ENCODE measurements at regions not wholly inside any gene's neighbourhood (a gene's known extent, or its start where the extent isn't known, plus 50 kb on each side); places are given as distances from the start of the nearest gene placed in this dataset.

- Histone ChIP-seq H3K4me1 (no peaks in the 10 kb centered on the region), H3K27me3 (no peaks in the 10 kb centered on the region), H3K9me3 (no peaks in the 10 kb centered on the region), H3K27ac (no peak overlapping the region), H3K36me3 (no peaks in the 10 kb centered on the region), H3K4me3 (no peak overlapping the region)
- TF ChIP-seq, protein P1, sequence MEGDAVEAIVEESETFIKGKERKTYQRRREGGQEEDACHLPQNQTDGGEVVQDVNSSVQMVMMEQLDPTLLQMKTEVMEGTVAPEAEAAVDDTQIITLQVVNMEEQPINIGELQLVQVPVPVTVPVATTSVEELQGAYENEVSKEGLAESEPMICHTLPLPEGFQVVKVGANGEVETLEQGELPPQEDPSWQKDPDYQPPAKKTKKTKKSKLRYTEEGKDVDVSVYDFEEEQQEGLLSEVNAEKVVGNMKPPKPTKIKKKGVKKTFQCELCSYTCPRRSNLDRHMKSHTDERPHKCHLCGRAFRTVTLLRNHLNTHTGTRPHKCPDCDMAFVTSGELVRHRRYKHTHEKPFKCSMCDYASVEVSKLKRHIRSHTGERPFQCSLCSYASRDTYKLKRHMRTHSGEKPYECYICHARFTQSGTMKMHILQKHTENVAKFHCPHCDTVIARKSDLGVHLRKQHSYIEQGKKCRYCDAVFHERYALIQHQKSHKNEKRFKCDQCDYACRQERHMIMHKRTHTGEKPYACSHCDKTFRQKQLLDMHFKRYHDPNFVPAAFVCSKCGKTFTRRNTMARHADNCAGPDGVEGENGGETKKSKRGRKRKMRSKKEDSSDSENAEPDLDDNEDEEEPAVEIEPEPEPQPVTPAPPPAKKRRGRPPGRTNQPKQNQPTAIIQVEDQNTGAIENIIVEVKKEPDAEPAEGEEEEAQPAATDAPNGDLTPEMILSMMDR (IDR thresholded peaks at IDR 0.05): no peak
- ATAC-seq (no peak), DNase-seq (no peak)
- intact Hi-C loops (cut with DNase I): no loop called here
Observed at GRCh38 chr1:208465786-208466590, 221.8 kb upstream of the PLXNA2 start.

GRCh38 chr1:208467151-208467780 is 223.1 kb upstream of the PLXNA2 start:
- H3K4me1 ChIP-seq: no peaks in the 10 kb centered on the region
- no peak for ATAC-seq
- no peaks in the 10 kb centered on the region for H3K36me3 ChIP-seq
- intact Hi-C loops (cut with DNase I): no loop called here
- no peak overlapping the region for H3K27ac ChIP-seq
- H3K9me3 ChIP-seq: no peaks in the 10 kb centered on the region
- TF ChIP-seq, protein P1 (IDR thresholded peaks at IDR 0.05): no peak
- H3K27me3 ChIP-seq: no peaks in the 10 kb centered on the region
- no peak for DNase-seq
- no peak overlapping the region for H3K4me3 ChIP-seq

GRCh38 chr1:208475449-208475848 is 231.3 kb upstream of the PLXNA2 start:
- intact Hi-C loops (cut with DNase I): no loop called here
- Histone ChIP-seq H3K27ac (no peak overlapping the region), H3K9me3 (no peaks in the 10 kb centered on the region), H3K4me1 (peaks cover 0 to 7% of the 10 kb centered on the region in 2 donors), H3K4me3 (no peak overlapping the region), H3K27me3 (no peaks in the 10 kb centered on the region), H3K36me3 (no peaks in the 10 kb centered on the region)
- DNase-seq: peak in 2 of 4 donors; percentile 0 to 15
- TF ChIP-seq, protein P1 (IDR thresholded peaks at IDR 0.05): no peak
- peak; percentile 43 for ATAC-seq

- TF ChIP-seq, protein P1 (IDR thresholded peaks at IDR 0.05): no peak
- no peak overlapping the region for H3K4me3 ChIP-seq
- no peak overlapping the region for H3K27ac ChIP-seq
- no peaks in the 10 kb centered on the region for H3K27me3 ChIP-seq
- intact Hi-C loops (cut with DNase I): no loop called here
- peaks cover 0 to 7% of the 10 kb centered on the region in 2 donors for H3K4me1 ChIP-seq
- H3K36me3 ChIP-seq: no peaks in the 10 kb centered on the region
- no peaks in the 10 kb centered on the region for H3K9me3 ChIP-seq
- ATAC-seq (peak; percentile 84), DNase-seq (peak in 2 of 4 donors; percentile 77 to 87)
Observed at GRCh38 chr1:208475951-208476845, 232.0 kb upstream of the PLXNA2 start.

DNA sequence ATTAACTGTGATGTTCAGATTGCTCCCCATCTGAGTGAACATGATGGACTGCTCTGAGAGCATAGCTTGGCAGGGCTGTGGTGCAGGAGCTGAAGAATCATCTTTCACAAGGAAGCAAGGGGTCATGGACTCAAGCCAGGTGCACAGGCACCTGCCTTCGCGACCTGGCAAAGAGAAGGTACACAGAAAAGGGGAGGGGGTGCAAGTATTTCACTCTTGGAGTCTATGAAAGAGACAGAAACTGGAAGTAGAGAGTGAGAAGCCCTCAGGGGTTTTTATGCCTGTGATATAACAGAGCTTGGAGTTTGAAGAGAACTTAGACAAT is 232.6 kb upstream of the PLXNA2 start:
- ATAC-seq: no peak

More for the DNA sequence above, 232.6 kb upstream of the PLXNA2 start:
- Histone ChIP-seq H3K27ac (no peak overlapping the region), H3K4me1 (peaks cover 0 to 7% of the 10 kb centered on the region in 2 donors), H3K9me3 (no peaks in the 10 kb centered on the region), H3K36me3 (no peaks in the 10 kb centered on the region), H3K27me3 (no peaks in the 10 kb centered on the region), H3K4me3 (no peak overlapping the region)
- TF ChIP-seq, protein P1 (IDR thresholded peaks at IDR 0.05): no peak
- DNase-seq: no peak
- intact Hi-C loops (cut with DNase I): no loop called here

Data from left lung (tissue), 4 donors.